ENCODE measurements at regions not wholly inside any gene's neighbourhood (a gene's known extent, or its start where the extent isn't known, plus 50 kb on each side); places are given as distances from the start of the nearest gene placed in this dataset.

DNA sequence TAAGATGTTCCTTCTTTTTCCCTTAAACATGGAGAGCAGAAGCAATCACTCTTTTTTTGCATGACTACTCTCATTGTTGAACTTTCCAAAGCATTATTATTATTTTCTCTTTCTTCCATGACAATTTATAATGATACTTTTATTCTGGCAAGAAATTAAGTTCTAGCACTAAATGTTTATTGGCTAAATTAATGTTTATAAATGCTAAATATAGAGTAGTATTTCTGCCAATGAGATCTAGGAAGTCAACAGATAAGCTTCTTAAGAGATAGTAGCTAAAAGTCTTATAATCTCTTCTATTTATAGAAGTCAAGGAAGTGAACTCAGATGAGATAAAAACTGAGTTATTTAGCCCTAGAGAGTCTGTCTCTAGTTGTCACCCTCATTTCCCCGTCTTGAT is 920.1 kb downstream of the KCNJ2 start:
- TF ChIP-seq, protein P1, sequence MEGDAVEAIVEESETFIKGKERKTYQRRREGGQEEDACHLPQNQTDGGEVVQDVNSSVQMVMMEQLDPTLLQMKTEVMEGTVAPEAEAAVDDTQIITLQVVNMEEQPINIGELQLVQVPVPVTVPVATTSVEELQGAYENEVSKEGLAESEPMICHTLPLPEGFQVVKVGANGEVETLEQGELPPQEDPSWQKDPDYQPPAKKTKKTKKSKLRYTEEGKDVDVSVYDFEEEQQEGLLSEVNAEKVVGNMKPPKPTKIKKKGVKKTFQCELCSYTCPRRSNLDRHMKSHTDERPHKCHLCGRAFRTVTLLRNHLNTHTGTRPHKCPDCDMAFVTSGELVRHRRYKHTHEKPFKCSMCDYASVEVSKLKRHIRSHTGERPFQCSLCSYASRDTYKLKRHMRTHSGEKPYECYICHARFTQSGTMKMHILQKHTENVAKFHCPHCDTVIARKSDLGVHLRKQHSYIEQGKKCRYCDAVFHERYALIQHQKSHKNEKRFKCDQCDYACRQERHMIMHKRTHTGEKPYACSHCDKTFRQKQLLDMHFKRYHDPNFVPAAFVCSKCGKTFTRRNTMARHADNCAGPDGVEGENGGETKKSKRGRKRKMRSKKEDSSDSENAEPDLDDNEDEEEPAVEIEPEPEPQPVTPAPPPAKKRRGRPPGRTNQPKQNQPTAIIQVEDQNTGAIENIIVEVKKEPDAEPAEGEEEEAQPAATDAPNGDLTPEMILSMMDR (IDR thresholded peaks at IDR 0.05; ENCODE audit: insufficient read depth, low read length): no peak
- TF ChIP-seq POLR2AphosphoS5 (IDR thresholded peaks at IDR 0.05; ENCODE audit: low read depth) (no peak), GABPA (IDR thresholded peaks at IDR 0.05; ENCODE audit: low read depth) (no peak)
- TF ChIP-seq, protein P2, sequence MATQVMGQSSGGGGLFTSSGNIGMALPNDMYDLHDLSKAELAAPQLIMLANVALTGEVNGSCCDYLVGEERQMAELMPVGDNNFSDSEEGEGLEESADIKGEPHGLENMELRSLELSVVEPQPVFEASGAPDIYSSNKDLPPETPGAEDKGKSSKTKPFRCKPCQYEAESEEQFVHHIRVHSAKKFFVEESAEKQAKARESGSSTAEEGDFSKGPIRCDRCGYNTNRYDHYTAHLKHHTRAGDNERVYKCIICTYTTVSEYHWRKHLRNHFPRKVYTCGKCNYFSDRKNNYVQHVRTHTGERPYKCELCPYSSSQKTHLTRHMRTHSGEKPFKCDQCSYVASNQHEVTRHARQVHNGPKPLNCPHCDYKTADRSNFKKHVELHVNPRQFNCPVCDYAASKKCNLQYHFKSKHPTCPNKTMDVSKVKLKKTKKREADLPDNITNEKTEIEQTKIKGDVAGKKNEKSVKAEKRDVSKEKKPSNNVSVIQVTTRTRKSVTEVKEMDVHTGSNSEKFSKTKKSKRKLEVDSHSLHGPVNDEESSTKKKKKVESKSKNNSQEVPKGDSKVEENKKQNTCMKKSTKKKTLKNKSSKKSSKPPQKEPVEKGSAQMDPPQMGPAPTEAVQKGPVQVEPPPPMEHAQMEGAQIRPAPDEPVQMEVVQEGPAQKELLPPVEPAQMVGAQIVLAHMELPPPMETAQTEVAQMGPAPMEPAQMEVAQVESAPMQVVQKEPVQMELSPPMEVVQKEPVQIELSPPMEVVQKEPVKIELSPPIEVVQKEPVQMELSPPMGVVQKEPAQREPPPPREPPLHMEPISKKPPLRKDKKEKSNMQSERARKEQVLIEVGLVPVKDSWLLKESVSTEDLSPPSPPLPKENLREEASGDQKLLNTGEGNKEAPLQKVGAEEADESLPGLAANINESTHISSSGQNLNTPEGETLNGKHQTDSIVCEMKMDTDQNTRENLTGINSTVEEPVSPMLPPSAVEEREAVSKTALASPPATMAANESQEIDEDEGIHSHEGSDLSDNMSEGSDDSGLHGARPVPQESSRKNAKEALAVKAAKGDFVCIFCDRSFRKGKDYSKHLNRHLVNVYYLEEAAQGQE (IDR thresholded peaks at IDR 0.05; ENCODE audit: insufficient replicate concordance, low read depth): no peak

All from HL-60 (cell line).